ENCODE measurements at regions not wholly inside any gene's neighbourhood (a gene's known extent, or its start where the extent isn't known, plus 50 kb on each side); places are given as distances from the start of the nearest gene placed in this dataset.

DNA sequence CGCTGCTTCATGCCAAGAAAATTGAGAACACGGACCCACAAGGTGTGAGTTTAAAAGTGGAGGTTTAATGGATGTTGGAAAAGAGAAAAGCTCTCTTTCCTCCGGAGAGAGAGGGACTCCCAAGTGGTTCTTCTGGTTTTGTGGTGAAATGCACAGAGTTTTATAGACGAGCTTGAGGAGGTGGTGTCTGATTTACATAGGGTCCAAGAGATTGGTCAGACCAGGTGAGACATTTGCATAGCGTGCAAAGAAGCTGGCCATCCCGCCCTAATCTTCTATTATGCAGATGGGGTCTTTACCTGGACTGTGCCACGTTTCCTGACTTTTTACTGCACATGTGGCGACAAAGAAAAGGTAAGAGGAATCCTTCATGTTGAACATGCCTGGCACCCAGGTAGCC, 236.4 kb upstream of the PCDH9 start:
- TF ChIP-seq POLR2AphosphoS5 (IDR thresholded peaks at IDR 0.05): no peak
- TF ChIP-seq, protein P1, sequence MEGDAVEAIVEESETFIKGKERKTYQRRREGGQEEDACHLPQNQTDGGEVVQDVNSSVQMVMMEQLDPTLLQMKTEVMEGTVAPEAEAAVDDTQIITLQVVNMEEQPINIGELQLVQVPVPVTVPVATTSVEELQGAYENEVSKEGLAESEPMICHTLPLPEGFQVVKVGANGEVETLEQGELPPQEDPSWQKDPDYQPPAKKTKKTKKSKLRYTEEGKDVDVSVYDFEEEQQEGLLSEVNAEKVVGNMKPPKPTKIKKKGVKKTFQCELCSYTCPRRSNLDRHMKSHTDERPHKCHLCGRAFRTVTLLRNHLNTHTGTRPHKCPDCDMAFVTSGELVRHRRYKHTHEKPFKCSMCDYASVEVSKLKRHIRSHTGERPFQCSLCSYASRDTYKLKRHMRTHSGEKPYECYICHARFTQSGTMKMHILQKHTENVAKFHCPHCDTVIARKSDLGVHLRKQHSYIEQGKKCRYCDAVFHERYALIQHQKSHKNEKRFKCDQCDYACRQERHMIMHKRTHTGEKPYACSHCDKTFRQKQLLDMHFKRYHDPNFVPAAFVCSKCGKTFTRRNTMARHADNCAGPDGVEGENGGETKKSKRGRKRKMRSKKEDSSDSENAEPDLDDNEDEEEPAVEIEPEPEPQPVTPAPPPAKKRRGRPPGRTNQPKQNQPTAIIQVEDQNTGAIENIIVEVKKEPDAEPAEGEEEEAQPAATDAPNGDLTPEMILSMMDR (IDR thresholded peaks at IDR 0.05): no peak
- no peak for TF ChIP-seq POLR2A (IDR thresholded peaks at IDR 0.05)

Data from upper lobe of left lung (tissue), 4 donors.